ENCODE measurements at regions not wholly inside any gene's neighbourhood (a gene's known extent, or its start where the extent isn't known, plus 50 kb on each side); places are given as distances from the start of the nearest gene placed in this dataset.
"Not testable (repeated sequence)": the region's sequence is repeated elsewhere in the genome, so short reads cannot be mapped to it uniquely, and the experiment has no call there.

DNA sequence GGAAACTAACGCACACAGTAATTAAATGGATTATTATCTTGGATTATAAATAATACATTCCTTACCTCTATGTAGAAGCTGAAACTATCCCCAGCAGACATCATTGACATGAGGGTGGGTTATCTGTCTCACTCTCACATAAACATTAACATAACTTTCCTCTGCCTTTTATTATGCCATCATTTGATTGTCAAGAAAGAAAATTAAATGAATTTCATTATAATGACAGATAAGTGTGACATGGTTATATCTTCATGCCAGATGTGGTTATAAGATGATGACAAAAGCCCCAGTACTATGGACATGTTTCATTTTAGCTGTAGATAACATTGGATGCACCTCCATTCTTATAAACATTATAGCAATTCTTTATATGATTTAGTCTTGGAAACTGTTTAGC is 476.5 kb downstream of the KCNT2 start:
- H3K27ac ChIP-seq, result no peak overlapping the region
- no peaks in the 10 kb centered on the region for H3K36me3 ChIP-seq
- intact Hi-C loops (cut with DNase I; ENCODE audit: low total_unique reads), result no loop called here
- H3K4me1 ChIP-seq, result peaks cover 0 to 17% (median 2%) of the 10 kb centered on the region in 4 donors
- H3K27me3 ChIP-seq, result no peaks in the 10 kb centered on the region
- DNase-seq, result no peak
- H3K9me3 ChIP-seq, result no peaks in the 10 kb centered on the region
- H3K4me3 ChIP-seq, result no peak overlapping the region
- TF ChIP-seq, protein P1, sequence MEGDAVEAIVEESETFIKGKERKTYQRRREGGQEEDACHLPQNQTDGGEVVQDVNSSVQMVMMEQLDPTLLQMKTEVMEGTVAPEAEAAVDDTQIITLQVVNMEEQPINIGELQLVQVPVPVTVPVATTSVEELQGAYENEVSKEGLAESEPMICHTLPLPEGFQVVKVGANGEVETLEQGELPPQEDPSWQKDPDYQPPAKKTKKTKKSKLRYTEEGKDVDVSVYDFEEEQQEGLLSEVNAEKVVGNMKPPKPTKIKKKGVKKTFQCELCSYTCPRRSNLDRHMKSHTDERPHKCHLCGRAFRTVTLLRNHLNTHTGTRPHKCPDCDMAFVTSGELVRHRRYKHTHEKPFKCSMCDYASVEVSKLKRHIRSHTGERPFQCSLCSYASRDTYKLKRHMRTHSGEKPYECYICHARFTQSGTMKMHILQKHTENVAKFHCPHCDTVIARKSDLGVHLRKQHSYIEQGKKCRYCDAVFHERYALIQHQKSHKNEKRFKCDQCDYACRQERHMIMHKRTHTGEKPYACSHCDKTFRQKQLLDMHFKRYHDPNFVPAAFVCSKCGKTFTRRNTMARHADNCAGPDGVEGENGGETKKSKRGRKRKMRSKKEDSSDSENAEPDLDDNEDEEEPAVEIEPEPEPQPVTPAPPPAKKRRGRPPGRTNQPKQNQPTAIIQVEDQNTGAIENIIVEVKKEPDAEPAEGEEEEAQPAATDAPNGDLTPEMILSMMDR (IDR thresholded peaks at IDR 0.05), result no peak

DNA sequence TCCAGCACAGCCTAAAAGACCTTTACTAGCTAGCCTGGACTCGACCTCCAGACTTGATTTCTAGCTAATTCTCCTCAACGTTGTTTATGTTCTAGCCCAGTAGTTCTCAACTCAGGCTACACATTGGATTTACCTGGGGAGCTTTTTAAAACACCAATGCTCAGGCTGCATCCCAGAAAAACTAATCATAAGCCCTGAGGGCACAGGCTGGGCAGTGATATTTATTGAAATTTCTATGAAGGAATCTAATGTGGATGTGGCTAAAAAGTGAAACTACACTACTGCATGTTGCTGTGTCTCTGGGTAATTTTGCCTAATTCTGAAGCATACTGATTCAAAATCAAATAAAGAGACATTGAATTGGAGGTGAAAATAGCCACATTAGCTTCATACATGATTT is 479.4 kb downstream of the KCNT2 start:
- DNase-seq, result no peak
- TF ChIP-seq, protein P1 (IDR thresholded peaks at IDR 0.05), result no peak
- H3K27me3 ChIP-seq, result no peaks in the 10 kb centered on the region
- H3K9me3 ChIP-seq, result no peaks in the 10 kb centered on the region
- intact Hi-C loops (cut with DNase I; ENCODE audit: low total_unique reads), result no loop called here
- no peak overlapping the region for H3K4me3 ChIP-seq
- H3K4me1 ChIP-seq, result peaks cover 0 to 17% (median 2%) of the 10 kb centered on the region in 4 donors
- no peaks in the 10 kb centered on the region for H3K36me3 ChIP-seq
- no peak overlapping the region for H3K27ac ChIP-seq

DNA sequence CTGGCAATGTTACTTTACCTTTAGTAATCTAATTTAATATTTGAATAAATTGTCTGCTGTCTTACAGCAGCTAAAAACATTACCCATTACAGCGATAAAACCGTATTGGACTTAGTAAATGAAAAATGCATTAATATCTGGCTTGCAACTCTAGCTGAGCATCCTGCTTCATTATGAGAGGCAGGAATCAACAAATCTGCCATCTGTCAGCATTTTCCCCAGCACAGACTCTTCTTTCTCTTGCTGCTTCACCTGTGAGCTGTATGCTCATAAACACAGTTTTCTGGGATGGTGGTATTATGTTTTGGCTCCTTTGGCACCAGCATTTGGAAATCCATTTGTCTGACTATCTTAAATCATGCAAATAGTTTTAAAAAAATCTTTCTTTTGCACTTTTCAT is 487.1 kb downstream of the KCNT2 start:
- Histone ChIP-seq H3K36me3 (no peaks in the 10 kb centered on the region), H3K9me3 (no peaks in the 10 kb centered on the region), H3K4me1 (peaks cover 0 to 5% (median 0%) of the 10 kb centered on the region in 4 donors), H3K27me3 (no peaks in the 10 kb centered on the region), H3K4me3 (no peak overlapping the region), H3K27ac (no peak overlapping the region)
- TF ChIP-seq, protein P1 (IDR thresholded peaks at IDR 0.05), result no peak
- intact Hi-C loops (cut with DNase I; ENCODE audit: low total_unique reads), result no loop called here
- DNase-seq, result no peak

DNA sequence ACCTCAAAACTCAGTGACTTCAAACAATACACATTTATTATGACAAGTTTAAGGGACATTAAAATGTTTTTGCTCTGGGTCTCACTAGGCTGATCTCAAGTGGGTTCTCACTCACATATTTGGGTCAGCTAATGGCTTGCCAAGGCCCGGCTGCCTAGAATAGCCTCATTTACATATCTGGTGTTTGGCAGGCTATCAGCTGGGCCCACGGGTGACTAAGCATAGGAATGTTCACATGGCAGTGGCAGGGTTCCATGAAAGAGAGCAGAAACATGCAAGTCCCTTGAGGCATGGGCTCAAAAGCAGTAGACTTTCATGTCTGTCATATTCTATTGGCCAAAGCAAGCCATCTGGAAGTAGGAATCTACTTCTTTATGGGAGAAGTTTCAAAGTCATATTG is 492.6 kb downstream of the KCNT2 start:
- Histone ChIP-seq H3K36me3 (no peaks in the 10 kb centered on the region), H3K27ac (no peak overlapping the region), H3K4me1 (peaks cover 0 to 26% (median 10%) of the 10 kb centered on the region in 4 donors), H3K9me3 (no peaks in the 10 kb centered on the region), H3K27me3 (no peaks in the 10 kb centered on the region), H3K4me3 (no peak overlapping the region)
- intact Hi-C loops (cut with DNase I; ENCODE audit: low total_unique reads), result no loop called here
- peak; percentile 68 to 85 for DNase-seq
- TF ChIP-seq, protein P1 (IDR thresholded peaks at IDR 0.05), result no peak

DNA sequence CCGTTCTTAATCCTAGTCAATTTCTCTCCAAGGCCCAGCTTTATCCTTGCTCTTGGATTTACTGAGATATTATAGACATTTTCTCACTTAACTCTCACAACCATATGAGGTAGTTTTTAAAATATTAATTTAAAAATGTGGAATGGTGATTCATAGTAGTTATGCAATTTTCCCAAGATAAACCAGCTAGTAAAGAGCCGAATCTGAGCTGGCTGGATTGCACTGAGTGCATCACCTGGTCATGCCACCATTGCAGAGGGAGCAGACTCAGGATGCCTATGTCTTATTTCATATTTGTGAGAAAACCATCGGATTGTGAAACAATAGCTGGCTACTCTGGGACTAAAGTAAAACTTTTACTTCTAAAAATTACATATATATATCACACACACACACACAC is 494.0 kb downstream of the KCNT2 start:
- intact Hi-C loops (cut with DNase I; ENCODE audit: low total_unique reads), result no loop called here
- Histone ChIP-seq H3K36me3 (no peaks in the 10 kb centered on the region), H3K9me3 (no peaks in the 10 kb centered on the region), H3K27me3 (no peaks in the 10 kb centered on the region), H3K4me1 (peaks cover 0 to 26% (median 10%) of the 10 kb centered on the region in 4 donors), H3K4me3 (no peak overlapping the region), H3K27ac (no peak overlapping the region)
- TF ChIP-seq, protein P1 (IDR thresholded peaks at IDR 0.05), result no peak
- no peak for DNase-seq

DNA sequence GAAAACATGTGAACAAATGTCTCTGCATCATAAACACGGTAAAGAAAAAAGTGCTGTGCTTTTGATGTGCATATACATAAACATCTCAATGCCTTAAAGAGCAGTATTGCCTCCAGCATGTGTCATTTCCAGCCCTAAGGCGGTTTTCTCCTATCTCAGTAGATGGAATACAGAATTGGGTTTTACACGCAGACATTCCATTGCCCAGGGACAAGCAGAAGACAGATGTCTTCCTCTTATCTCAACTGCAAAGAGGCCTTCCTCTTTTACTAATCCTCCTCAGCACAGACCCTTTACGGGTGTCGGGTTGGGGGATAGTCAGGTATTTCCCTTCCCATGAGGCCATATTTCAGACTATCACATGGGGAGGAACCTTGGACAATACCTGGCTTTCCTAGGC is 499.2 kb downstream of the KCNT2 start:
- H3K27ac ChIP-seq; H3K9me3 ChIP-seq; DNase-seq; intact Hi-C loops (cut with DNase I; ENCODE audit: low total_unique reads); H3K27me3 ChIP-seq; H3K4me3 ChIP-seq; H3K4me1 ChIP-seq; H3K36me3 ChIP-seq: not testable (repeated sequence)

Measured in tibial artery (tissue), 4 donors.